Lung (tissue), 11 donors: ENCODE measurements at regions not wholly inside any gene's neighbourhood (a gene's known extent, or its start where the extent isn't known, plus 50 kb on each side); places are given as distances from the start of the nearest gene placed in this dataset.

ENCODE experiments used
- ATAC-seq: fragments of 200-7000 bp; cut with Tn5 transposase; one replicate; pipeline ENCODE4 v1.9.1; 2020; ENCODE audit warnings: moderate number of reproducible peaks; ENCODE audit not compliant: insufficient read depth, low FRiP score
- DNase-seq, 3 donors: peaks; one replicate each; pipeline ENCODE4 v3.0.0-alpha.2; 2013 to 2017
- H3K27ac ChIP-seq, 2 donors: one replicate each; pipeline ENCODE4 v1.5.1; 2013; ENCODE audit warnings: mild to moderate bottlenecking in 2 of 2, moderate library complexity in 2 of 2, control low read depth in 1 of 2, inconsistent platforms in 1 of 2, low read depth in 1 of 2, low read length in 1 of 2
- H3K27me3 ChIP-seq, 3 donors: one replicate each; pipeline ENCODE4 v1.5.1; 2013; ENCODE audit warnings: low read length in 2 of 3; ENCODE audit not compliant: control insufficient read depth in 3 of 3, insufficient read depth in 3 of 3
- H3K36me3 ChIP-seq, 4 donors: one replicate each; pipeline ENCODE4 v1.5.1; 2013; ENCODE audit warnings: low read length in 4 of 4, mild to moderate bottlenecking in 1 of 4, moderate library complexity in 1 of 4; ENCODE audit not compliant: control insufficient read depth in 4 of 4, insufficient read depth in 4 of 4
- H3K4me1 ChIP-seq, 5 donors: one replicate each; pipeline ENCODE4 v1.5.1; 2013; ENCODE audit warnings: low read length in 5 of 5, mild to moderate bottlenecking in 2 of 5, moderate library complexity in 1 of 5; ENCODE audit not compliant: control insufficient read depth in 5 of 5, insufficient read depth in 5 of 5
- H3K4me3 ChIP-seq: one replicate; pipeline ENCODE4 v1.5.1; 2013; ENCODE audit warnings: mild to moderate bottlenecking, control low read depth, moderate library complexity
- H3K9ac ChIP-seq, 2 donors: one replicate each; pipeline ENCODE4 v1.5.1; 2013; ENCODE audit warnings: low read length in 2 of 2, control low read depth in 1 of 2; ENCODE audit not compliant: insufficient read depth in 1 of 2
- H3K9me3 ChIP-seq, 4 donors: one replicate each; pipeline ENCODE4 v1.5.1; 2013; ENCODE audit warnings: low read length in 3 of 4, mild to moderate bottlenecking in 1 of 4, moderate library complexity in 1 of 4; ENCODE audit not compliant: control insufficient read depth in 4 of 4, insufficient read depth in 3 of 4
- WGBS, 2 donors: extraction: QIAGEN DNeasy Blood & Tissue Kit; methylation state at CpG; one replicate each; pipeline ENCODE4 v1.1.7; 2013; 5-methylcytosine and 5-hydroxymethylcytosine counted together
- TF ChIP-seq, protein P1 (sequence below): IDR thresholded peaks from 2 replicates; pipeline ENCODE4 v1.5.1; 2012; ENCODE audit warnings: mild to moderate bottlenecking; ENCODE audit errors: control extremely low read depth, extremely low read depth
- donor health status: control.
- donor health status: control.
- donor health status: Bipolar disorder and iron deficiency.
- donor health status: healthy.
- donor health status: DM: yes; HTN: yes; CAD: no.

DNA sequence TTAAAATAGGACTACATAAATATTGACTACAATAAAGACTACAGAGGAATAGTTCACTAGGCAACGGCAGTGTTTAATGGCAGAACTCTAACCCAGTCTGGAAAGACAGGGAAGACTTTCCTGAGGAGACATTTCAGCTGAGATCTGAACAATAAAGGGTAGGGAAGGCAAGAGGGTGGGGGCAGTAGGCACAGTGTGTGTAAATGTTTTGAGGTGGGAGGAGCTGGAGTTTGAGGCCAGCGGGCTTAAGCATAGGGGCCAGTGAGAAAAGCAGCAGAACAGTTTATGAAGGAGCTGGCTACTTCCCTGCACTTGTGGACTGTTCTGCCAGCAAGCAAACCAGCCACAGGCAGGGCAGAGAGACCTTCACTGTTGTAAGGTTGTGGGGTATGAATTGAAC is 76.6 kb upstream of the UGP2 start:
- no peak overlapping the region for H3K9ac ChIP-seq
- no peaks in the 10 kb centered on the region for H3K27me3 ChIP-seq
- TF ChIP-seq, protein P1, sequence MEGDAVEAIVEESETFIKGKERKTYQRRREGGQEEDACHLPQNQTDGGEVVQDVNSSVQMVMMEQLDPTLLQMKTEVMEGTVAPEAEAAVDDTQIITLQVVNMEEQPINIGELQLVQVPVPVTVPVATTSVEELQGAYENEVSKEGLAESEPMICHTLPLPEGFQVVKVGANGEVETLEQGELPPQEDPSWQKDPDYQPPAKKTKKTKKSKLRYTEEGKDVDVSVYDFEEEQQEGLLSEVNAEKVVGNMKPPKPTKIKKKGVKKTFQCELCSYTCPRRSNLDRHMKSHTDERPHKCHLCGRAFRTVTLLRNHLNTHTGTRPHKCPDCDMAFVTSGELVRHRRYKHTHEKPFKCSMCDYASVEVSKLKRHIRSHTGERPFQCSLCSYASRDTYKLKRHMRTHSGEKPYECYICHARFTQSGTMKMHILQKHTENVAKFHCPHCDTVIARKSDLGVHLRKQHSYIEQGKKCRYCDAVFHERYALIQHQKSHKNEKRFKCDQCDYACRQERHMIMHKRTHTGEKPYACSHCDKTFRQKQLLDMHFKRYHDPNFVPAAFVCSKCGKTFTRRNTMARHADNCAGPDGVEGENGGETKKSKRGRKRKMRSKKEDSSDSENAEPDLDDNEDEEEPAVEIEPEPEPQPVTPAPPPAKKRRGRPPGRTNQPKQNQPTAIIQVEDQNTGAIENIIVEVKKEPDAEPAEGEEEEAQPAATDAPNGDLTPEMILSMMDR = no peak
- no peaks in the 10 kb centered on the region for H3K9me3 ChIP-seq
- no peak for ATAC-seq
- H3K36me3 ChIP-seq = no peaks in the 10 kb centered on the region
- no peak overlapping the region for H3K27ac ChIP-seq
- no peak overlapping the region for H3K4me3 ChIP-seq
- DNase-seq = no peak
- H3K4me1 ChIP-seq = no peaks in the 10 kb centered on the region
- WGBS, 2 donors = 85 to 89% methylated on average over 2 of the region's 2 CpGs

DNA sequence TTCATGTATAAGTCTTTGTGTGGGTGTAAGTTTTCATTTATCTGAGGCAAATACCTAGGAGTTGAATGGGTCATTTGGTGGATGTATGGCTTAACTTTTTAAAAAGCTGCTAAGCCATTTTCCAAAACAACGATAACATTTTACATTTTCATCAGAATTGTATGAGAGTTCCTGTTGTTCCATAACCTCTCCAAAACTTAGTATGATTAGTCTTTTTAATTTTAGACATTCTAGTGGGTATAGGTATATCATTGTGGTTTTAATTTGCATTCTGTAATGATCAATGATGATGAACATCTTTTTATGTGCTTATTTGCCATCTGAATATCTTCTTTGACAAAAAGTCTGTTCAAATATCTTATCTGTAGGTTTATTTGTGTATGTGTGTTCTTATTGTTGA is 74.4 kb upstream of the UGP2 start:
- no peaks in the 10 kb centered on the region for H3K27me3 ChIP-seq
- WGBS, 2 donors = 95 to 97% methylated on average over 1 of the region's 1 CpG
- DNase-seq = no peak
- H3K36me3 ChIP-seq = no peaks in the 10 kb centered on the region
- no peak overlapping the region for H3K4me3 ChIP-seq
- no peaks in the 10 kb centered on the region for H3K4me1 ChIP-seq
- H3K27ac ChIP-seq = no peak overlapping the region
- ATAC-seq = no peak
- no peaks in the 10 kb centered on the region for H3K9me3 ChIP-seq
- H3K9ac ChIP-seq = no peak overlapping the region
- TF ChIP-seq, protein P1 = no peak

DNA sequence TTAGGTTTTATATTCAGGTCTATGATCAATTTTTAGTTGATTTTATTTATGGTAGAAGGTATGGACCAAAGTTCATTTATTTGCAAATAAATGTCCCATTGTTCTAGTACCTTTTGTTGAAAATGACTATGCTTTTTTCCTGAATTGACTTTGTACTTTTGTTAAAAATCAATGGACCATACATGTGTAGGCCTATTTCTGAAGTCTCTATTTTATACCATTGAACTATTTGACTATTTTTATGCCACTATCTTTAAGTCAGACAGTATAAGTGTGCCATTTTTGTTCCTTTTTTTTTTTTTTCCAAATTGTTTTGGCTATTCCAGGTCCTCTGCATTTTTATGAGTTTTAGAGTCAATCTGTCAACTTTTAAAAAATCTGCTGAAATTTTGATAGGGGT is 73.6 kb upstream of the UGP2 start:
- Histone ChIP-seq H3K27ac (no peak overlapping the region), H3K4me1 (no peaks in the 10 kb centered on the region), H3K9ac (no peak overlapping the region), H3K9me3 (no peaks in the 10 kb centered on the region), H3K27me3 (no peaks in the 10 kb centered on the region), H3K36me3 (no peaks in the 10 kb centered on the region), H3K4me3 (no peak overlapping the region)
- ATAC-seq (no peak), DNase-seq (no peak)
- TF ChIP-seq, protein P1 = no peak

DNA sequence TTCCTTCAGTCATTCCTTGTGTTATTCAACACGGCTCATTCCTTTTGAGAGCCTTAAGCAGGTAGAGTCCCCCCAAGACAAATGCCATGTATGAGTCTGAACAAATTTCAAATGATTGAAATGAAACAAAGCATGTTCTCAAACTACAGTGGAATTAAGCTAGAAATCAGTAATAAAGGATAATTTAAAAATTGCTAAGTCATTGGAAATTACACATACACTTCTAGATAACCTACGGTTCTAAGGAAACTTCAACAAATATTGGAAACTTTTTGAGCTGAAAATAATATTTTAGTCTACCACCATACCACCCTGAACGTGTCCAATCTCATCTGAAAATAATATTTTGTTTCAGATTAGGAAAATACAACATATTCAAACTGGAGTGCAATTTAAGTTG is 71.8 kb upstream of the UGP2 start:
- Histone ChIP-seq H3K27me3 (no peaks in the 10 kb centered on the region), H3K9me3 (no peaks in the 10 kb centered on the region), H3K4me3 (no peak overlapping the region), H3K36me3 (no peaks in the 10 kb centered on the region), H3K27ac (no peak overlapping the region), H3K4me1 (no peaks in the 10 kb centered on the region), H3K9ac (no peak overlapping the region)
- DNase-seq = no peak
- TF ChIP-seq, protein P1 = no peak
- 77 to 84% methylated on average over 3 of the region's 3 CpGs for WGBS, 2 donors
- ATAC-seq = no peak
